Sciatic nerve (tissue), 2 donors: ENCODE measurements at regions not wholly inside any gene's neighbourhood (a gene's known extent, or its start where the extent isn't known, plus 50 kb on each side); places are given as distances from the start of the nearest gene placed in this dataset.
"Not testable (repeated sequence)": the region's sequence is repeated elsewhere in the genome, so short reads cannot be mapped to it uniquely, and the experiment has no call there.

Source experiments
- ATAC-seq: fragments of 200-7000 bp; cut with Tn5 transposase; one replicate; pipeline ENCODE4 v1.9.1; 2020; ENCODE audit warnings: mild to moderate bottlenecking, moderate library complexity
- DNase-seq: peaks from one replicate; pipeline ENCODE4 v3.0.0-alpha.2; 2020; ENCODE audit warnings: low spot score
- intact Hi-C: fragments of 100-400 bp; cut with DNase I; formaldehyde crosslinking; loops from one replicate; pipeline ENCODE4 v1.14.2; 2022
- donor health status: DM: no; HTN: no; CAD: no.
- donor health status: DM: no; HTN: no; CAD: no.

DNA sequence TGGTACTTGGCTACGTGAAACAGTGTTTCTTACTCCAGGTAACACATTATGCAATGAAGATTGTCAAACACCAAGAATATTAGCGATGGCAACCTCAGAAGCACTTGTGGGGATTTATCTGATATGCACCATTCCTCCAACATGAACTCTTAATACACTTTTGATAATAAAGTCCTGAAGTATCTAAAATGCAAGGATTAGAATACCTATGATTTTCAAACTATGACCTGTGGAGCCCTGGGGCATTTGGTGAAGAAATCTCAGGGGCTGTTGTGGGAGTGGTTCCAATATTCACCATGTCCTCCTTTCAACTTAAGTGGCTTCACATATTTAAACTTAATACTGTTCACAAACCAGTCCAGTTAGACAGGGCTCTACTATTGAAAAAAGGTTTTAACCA is 214.6 kb upstream of the POU5F2 start:
- ATAC-seq (no peak), DNase-seq (no peak)
- intact Hi-C loops, result no loop called here

GRCh38 chr5:93954421-93955069 is 213.1 kb upstream of the POU5F2 start:
- intact Hi-C loops, result no loop called here
- no peak for ATAC-seq

GRCh38 chr5:93953442-93953841 is 212.0 kb upstream of the POU5F2 start:
- DNase-seq (no peak), ATAC-seq (no peak)
- intact Hi-C loops, result no loop called here

More at GRCh38 chr5:93954421-93955069, 213.1 kb upstream of the POU5F2 start:
- no peak for DNase-seq

DNA sequence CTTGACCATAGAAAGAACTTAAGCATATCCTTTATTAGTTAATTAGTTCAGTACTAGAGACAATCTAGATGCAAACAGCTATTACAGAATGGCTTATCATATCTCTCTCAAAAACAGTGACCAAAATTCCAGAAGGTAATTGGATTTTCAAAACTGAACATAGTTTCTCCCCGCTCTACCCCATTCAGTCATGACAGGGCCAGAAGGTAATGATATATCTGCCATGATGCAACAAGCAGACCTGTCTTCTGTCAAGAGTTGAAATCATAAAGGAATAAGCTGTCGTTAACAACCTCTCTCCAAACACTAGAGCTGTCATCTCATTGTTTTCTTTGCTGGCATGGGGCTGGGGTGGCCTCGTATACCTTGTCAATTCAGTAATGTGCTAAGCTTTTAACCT is 200.5 kb upstream of the POU5F2 start:
- ATAC-seq (no peak), DNase-seq (no peak)
- intact Hi-C loops, result no loop called here

- ATAC-seq, DNase-seq, intact Hi-C loops: not testable (repeated sequence)
Observed at GRCh38 chr5:93933269-93933668, 191.9 kb upstream of the POU5F2 start.

DNA sequence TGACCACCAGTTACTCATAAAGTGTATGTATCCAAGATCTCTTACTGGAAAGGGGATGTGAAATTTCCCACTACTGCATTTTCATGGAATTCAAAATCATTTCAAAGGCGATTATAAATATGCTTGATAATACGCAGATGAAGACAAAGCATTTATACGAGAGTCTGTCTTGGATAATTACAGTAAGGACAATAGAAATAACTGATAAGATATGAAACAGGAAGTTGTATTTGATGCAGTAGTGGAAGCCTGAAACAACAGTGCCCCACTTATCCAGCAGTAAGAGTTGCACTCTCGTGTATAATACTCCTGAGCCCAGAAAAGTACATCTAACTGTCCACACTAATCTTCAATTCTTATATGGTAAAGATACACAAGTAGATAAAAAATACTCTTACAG is 188.7 kb upstream of the POU5F2 start:
- intact Hi-C loops, result no loop called here
- no peak for DNase-seq
- ATAC-seq, result no peak

- no peak for ATAC-seq
- no peak for DNase-seq
- intact Hi-C loops, result no loop called here
Observed at GRCh38 chr5:93929131-93929530, 187.7 kb upstream of the POU5F2 start.

- no peak for DNase-seq
- peak; percentile 48 for ATAC-seq
- intact Hi-C loops, result no loop called here
Observed at GRCh38 chr5:93926831-93927620, 185.6 kb upstream of the POU5F2 start.

GRCh38 chr5:93925321-93925720 is 183.9 kb upstream of the POU5F2 start:
- ATAC-seq (no peak), DNase-seq (no peak)
- intact Hi-C loops, result no loop called here

GRCh38 chr5:93924628-93925027 is 183.2 kb upstream of the POU5F2 start:
- DNase-seq, result no peak
- ATAC-seq, result no peak
- intact Hi-C loops, result no loop called here

GRCh38 chr5:93922551-93922950 is 181.2 kb upstream of the POU5F2 start:
- intact Hi-C loops, result no loop called here
- DNase-seq (no peak), ATAC-seq (no peak)

DNA sequence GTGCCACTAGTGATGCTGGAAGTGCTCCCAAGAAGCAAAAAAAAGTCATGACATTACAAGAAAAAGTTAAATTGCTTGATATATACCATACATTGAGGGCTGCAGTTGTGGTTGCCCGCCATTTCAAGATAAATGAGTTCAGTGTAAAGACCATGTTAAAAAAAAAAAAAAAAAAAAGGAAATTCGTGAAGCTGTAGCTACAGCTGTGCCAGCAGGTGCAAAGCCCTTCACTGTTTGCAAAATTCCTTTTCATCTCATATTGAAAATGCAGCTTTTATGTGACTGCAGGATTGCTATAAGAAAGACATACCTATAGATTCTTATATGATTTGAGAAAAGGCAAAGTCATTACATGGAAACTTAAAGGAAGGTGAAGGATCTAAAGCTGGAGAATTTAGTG is 179.6 kb upstream of the POU5F2 start:
- intact Hi-C loops, result no loop called here
- DNase-seq (no peak), ATAC-seq (no peak)

DNA sequence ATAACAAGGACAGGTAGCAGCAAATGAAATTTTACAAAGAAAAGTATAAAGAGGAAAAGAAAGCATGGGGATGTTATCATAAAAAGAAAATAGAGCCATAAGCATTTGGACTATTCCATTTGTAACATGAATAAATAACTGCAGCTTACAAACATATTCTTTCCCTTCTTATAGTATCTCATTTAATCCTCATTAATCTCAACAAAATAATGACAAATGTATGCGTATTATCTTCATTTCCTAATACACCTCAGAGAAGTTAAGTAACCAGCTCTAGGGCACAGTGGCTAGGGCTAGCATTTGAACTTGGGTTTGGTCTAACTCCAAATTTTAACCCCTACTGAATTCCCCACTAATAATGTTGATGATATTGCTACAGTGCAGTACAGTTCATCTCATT is 175.5 kb upstream of the POU5F2 start:
- DNase-seq (no peak), ATAC-seq (no peak)
- intact Hi-C loops, result no loop called here

- intact Hi-C loops, result no loop called here
Observed at GRCh38 chr5:93915142-93915553, 173.7 kb upstream of the POU5F2 start.

DNA sequence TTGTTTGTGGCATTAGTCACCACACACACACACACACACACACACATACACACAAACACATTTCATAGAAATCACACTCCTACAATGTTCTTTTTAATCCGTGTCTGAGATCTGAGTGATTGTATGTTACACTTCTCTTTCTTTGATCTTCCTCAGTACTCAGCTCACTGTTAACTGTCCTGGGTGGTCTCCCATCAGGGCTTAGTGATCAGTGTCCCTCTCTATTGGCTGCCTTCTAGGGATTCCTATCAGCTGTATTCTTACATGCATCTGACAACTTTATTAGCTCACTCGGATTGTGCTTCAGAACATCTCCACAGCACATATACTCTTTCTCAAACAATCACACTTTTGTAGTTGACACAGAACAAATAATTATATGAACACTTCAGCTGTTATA is 170.2 kb upstream of the POU5F2 start:
- ATAC-seq, result no peak
- intact Hi-C loops, result no loop called here
- DNase-seq, result no peak

More at GRCh38 chr5:93915142-93915553, 173.7 kb upstream of the POU5F2 start:
- DNase-seq (no peak), ATAC-seq (peak; percentile 68)

- intact Hi-C loops, result no loop called here
- no peak for ATAC-seq
- DNase-seq, result no peak
Observed at GRCh38 chr5:93909356-93909755, 168.0 kb upstream of the POU5F2 start.

DNA sequence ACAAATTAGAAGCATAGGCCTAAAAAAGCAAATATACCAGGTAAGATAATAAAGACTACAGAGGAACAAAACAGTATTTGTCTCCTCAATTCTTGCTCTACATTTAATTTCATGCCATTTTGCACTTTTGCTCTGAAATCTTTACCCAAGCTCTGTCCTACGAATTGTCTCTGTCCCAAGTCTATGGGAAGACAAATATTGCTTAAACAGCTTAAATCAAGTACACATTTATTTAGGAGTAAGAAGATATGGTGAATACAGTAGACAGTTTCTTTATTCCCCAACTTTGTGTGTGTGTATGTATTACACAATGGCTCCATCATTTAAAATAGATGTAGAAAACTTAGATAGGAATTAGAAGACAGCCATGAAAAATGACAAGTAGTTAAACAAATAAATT is 163.5 kb upstream of the POU5F2 start:
- no peak for ATAC-seq

DNA sequence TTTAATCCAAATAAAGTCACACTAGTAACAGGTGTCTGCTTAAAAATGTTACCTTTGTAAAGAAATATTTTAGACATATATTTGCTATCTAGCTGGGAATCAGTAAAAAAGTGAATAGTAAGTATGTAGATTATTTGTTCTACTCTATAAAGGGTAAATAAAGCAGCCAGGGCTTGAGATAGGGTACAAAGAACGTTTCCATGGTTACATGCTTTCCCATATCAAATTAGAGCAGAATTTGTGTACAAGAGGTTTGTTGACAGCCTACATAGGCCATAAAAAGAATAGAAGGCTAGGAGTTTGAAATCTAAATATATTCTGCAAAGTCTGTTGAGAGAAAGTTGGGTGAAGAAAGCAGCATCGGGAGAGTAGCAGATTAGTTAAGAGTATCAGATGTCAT is 160.9 kb upstream of the POU5F2 start:
- DNase-seq (no peak), ATAC-seq (no peak)
- intact Hi-C loops, result no loop called here

More for the DNA sequence above, 163.5 kb upstream of the POU5F2 start:
- intact Hi-C loops, result no loop called here
- DNase-seq, result no peak

- DNase-seq, result no peak
- intact Hi-C loops, result no loop called here
- ATAC-seq, result no peak
Observed at GRCh38 chr5:93899026-93899600, 157.7 kb upstream of the POU5F2 start.

DNA sequence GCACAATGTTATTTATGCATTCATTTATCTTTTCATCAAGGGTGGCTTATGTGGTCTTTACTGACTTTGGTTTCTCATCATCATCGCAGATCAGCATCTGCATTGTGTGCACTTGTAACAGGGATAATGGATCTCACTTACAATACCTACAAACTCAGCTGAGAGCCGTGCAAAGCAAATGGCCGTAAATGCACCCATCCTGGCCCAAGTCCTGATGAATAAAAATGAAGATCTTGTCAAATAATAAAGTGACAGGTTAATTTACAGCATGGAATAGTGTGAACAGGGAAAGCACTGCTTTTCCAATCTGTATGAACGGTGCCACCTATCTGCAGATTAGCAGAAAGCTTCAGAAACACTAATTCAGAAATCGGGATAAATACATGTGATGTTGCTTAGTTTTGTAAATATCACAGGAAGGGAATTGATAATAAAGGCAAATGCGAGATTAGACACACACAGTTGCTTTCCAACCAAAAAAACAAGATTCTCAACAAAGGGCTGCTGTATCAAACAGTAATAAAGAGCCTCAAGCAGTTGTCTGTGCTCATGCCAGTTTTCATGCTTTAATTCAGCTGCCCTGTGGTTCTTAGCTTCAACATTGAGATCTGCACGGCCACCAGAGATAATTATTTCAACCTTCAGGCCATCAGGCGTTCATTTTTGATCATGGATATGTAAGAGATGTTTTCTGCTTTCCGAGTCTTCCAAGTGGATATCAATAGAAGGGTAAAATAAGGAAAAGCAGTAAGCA is 153.4 kb upstream of the POU5F2 start:
- intact Hi-C loops, result no loop called here
- no peak for ATAC-seq
- no peak for DNase-seq
